HepG2 (cell line): ENCODE measurements at regions not wholly inside any gene's neighbourhood (a gene's known extent, or its start where the extent isn't known, plus 50 kb on each side); places are given as distances from the start of the nearest gene placed in this dataset.
A peak's percentile ranks its signal among the peaks of the same experiment; 100 is the strongest.

ENCODE experiments used
- ATAC-seq: fragments of 200-7000 bp; cut with Tn5 transposase; 3 replicates; pipeline ENCODE4 v1.9.1; 2020; ENCODE audit warnings: mild to moderate bottlenecking, moderate library complexity
- BruUV-seq: library from RNA; stranded (reverse); fragments of 400-500 nt; replicated peaks from 2 replicates; lab custom pipeline; 2021; lab: Mats Ljungman, UMichigan
- CTCF ChIA-PET: fragments of 300-600 bp; formaldehyde crosslinking; extraction: SDS; loops from one replicate; lab custom pipeline; 2021; ENCODE audit warnings: low total read pairs, inconsistent platforms, low intra/inter-chr PET ratio; lab: Yijun Ruan, JAX
- POLR2A ChIA-PET: fragments of 350-600 bp; sonication (Branson Sonifier 250); formaldehyde crosslinking; loops from one replicate; lab custom pipeline; 2020; ENCODE audit warnings: antibody characterized with exemption, inconsistent platforms; lab: Yijun Ruan, JAX
- DNase-seq: peaks from one replicate; pipeline ENCODE4 v3.0.0-alpha.2; 2015; ENCODE audit warnings: low spot score
- FAIRE-seq: peaks from 3 replicates; lab custom pipeline; 2011; peaks lifted over from hg19 to GRCh38; lab: Jason Lieb, UNC
- H2AFZ ChIP-seq: one replicate; pipeline ENCODE4 v1.6.1; 2011; ENCODE audit warnings: low read length, inconsistent platforms
- H3K27ac ChIP-seq: fragments of 300-600 bp; 3 replicates; pipeline ENCODE4 v1.8.0; 2011; ENCODE audit warnings: mixed run types, mild to moderate bottlenecking, mixed read lengths, low read length, inconsistent platforms; ENCODE audit not compliant: insufficient read depth; ENCODE audit errors: extremely low read length
- H3K27me3 ChIP-seq, 2 experiments: fragments of 200-600 bp in 1 of 2; 2 replicates in 1 of 2; 3 replicates in 1 of 2; pipeline versions ENCODE4 v1.6.0 to v1.8.0; 2011; ENCODE audit warnings: low read length in 2 of 2, mild to moderate bottlenecking in 2 of 2, moderate library complexity in 2 of 2, inconsistent platforms in 1 of 2; ENCODE audit not compliant: insufficient read depth in 2 of 2, control insufficient read depth in 1 of 2
- H3K36me3 ChIP-seq, 2 experiments: fragments of 200-600 bp in 1 of 2; replicated peaks in 1 of 2; 2 replicates in 1 of 2; 3 replicates in 1 of 2; pipeline versions ENCODE4 v1.5.1 to v1.8.0; 2011; ENCODE audit warnings: low read length in 2 of 2, inconsistent platforms in 1 of 2; ENCODE audit not compliant: insufficient read depth in 2 of 2, control insufficient read depth in 1 of 2
- H3K4me1 ChIP-seq: 2 replicates; pipeline ENCODE4 v1.5.1; 2012; ENCODE audit warnings: low read length, inconsistent platforms; ENCODE audit not compliant: insufficient read depth
- H3K4me2 ChIP-seq: 2 replicates; pipeline ENCODE4 v1.6.0; 2011; ENCODE audit warnings: low read depth, low read length, inconsistent platforms
- H3K4me3 ChIP-seq, 3 experiments: fragments of 200-600 bp in 1 of 3; sonication (generic), shearing (Covaris generic) in 1 of 3; replicated peaks in 1 of 3; 2 replicates each; pipeline ENCODE4 v1.5.1; 2011 to 2016; ENCODE audit warnings: low read length in 3 of 3, inconsistent platforms in 2 of 3, low read depth in 2 of 3, mild to moderate bottlenecking in 2 of 3, control low read depth in 1 of 3, mixed read lengths in 1 of 3; ENCODE audit not compliant: insufficient read depth in 1 of 3
- H3K79me2 ChIP-seq: one replicate; pipeline ENCODE4 v1.6.1; 2011; ENCODE audit warnings: low read length, inconsistent platforms; ENCODE audit not compliant: insufficient read depth
- H3K9ac ChIP-seq: 2 replicates; pipeline ENCODE4 v1.6.0; 2011; ENCODE audit warnings: mild to moderate bottlenecking, low read depth, low read length, inconsistent platforms; ENCODE audit not compliant: insufficient read depth
- H3K9me3 ChIP-seq: 2 replicates; pipeline ENCODE4 v1.5.1; 2012; ENCODE audit warnings: mild to moderate bottlenecking, low read length
- H4K20me1 ChIP-seq: 2 replicates; pipeline ENCODE4 v1.6.0; 2011; ENCODE audit warnings: inconsistent platforms, mild to moderate bottlenecking, low read length, moderate library complexity; ENCODE audit not compliant: insufficient read depth
- DMAP1 ChIP-seq: IDR thresholded peaks from 2 replicates; pipeline ENCODE4 v1.6.1; 2016
- GTF3A ChIP-seq: sonication (generic); formaldehyde crosslinking; conservative IDR thresholded peaks from 2 replicates; pipeline ENCODE4 v1.4.0; 2020; ENCODE audit warnings: mild to moderate bottlenecking, missing genetic modification reagents
- MAFF ChIP-seq: IDR thresholded peaks from 2 replicates; pipeline ENCODE4 v1.6.1; 2011; ENCODE audit warnings: low read depth, low read length, improper control_type of control experiment
- MAFK ChIP-seq, 2 experiments: IDR thresholded peaks in 1 of 2; conservative IDR thresholded peaks in 1 of 2; 2 replicates each; pipeline ENCODE4 v1.6.1; 2011; ENCODE audit warnings: improper control_type of control experiment in 2 of 2, low read length in 2 of 2
- MLLT10 ChIP-seq: sonication (generic); formaldehyde crosslinking; IDR thresholded peaks from 2 replicates; pipeline ENCODE4 v1.4.0; 2020; ENCODE audit warnings: missing genetic modification reagents
- MLXIP ChIP-seq: sonication (generic); formaldehyde crosslinking; IDR thresholded peaks from 2 replicates; pipeline ENCODE4 v1.9.0; 2021; ENCODE audit warnings: missing genetic modification reagents, borderline replicate concordance
- NFATC3 ChIP-seq: sonication (generic); formaldehyde crosslinking; IDR thresholded peaks from 2 replicates; pipeline ENCODE4 v1.5.1; 2020; ENCODE audit warnings: mild to moderate bottlenecking, missing genetic modification reagents
- RFXAP ChIP-seq: sonication (generic); formaldehyde crosslinking; IDR thresholded peaks from 2 replicates; pipeline ENCODE4 v1.4.0; 2020; ENCODE audit warnings: missing genetic modification reagents, borderline replicate concordance
- YEATS2 ChIP-seq: sonication (generic); formaldehyde crosslinking; IDR thresholded peaks from 2 replicates; pipeline ENCODE4 v1.4.0; 2020; ENCODE audit warnings: missing genetic modification reagents, borderline replicate concordance
- ZBTB49 ChIP-seq: sonication (generic); formaldehyde crosslinking; IDR thresholded peaks from 2 replicates; pipeline ENCODE4 v1.4.0; 2020; ENCODE audit warnings: missing genetic modification reagents, borderline replicate concordance
- ZNF292 ChIP-seq: sonication (generic); formaldehyde crosslinking; IDR thresholded peaks from 2 replicates; pipeline ENCODE4 v1.8.1; 2022; ENCODE audit warnings: mild to moderate bottlenecking, low read depth, missing genetic modification reagents, borderline replicate concordance
- ZNF296 ChIP-seq: sonication (generic); formaldehyde crosslinking; conservative IDR thresholded peaks from 2 replicates; pipeline ENCODE4 v1.5.0; 2020; ENCODE audit warnings: mild to moderate bottlenecking, missing genetic modification reagents
- WGBS: methylation state at CpG from one replicate; pipeline ENCODE4 v1.1.6; 2017; ENCODE audit warnings: low lambda C conversion rate; 5-methylcytosine and 5-hydroxymethylcytosine counted together
- in situ Hi-C: cut with HindIII; loops from 2 replicates; pipeline ENCODE4 v1.10.0; 2017; ENCODE audit warnings: low pct_unique_long_range_greater_than_20kb; ENCODE audit not compliant: extremely low pct_ligation_motif_present
- intact Hi-C: fragments of 100-400 bp; cut with micrococcal nuclease; formaldehyde crosslinking; loops from one replicate; pipeline ENCODE4 v1.10.0; 2022; ENCODE audit not compliant: unreplicated experiment

- H3K4me2 ChIP-seq: no peak overlapping the region
- FAIRE-seq: no peak
- no peak overlapping the region for H3K4me3 ChIP-seq
- no peaks in the 10 kb centered on the region for H3K4me1 ChIP-seq
- in situ Hi-C loops: no loop called here
- H2AFZ ChIP-seq: no peak overlapping the region
- intact Hi-C loops: no loop called here
- H3K27me3 ChIP-seq: no peaks in the 10 kb centered on the region
- CTCF ChIA-PET: no interaction called here
- H4K20me1 ChIP-seq: no peaks in the 10 kb centered on the region
- H3K36me3 ChIP-seq: no peaks in the 10 kb centered on the region
- POLR2A ChIA-PET: no interaction called here
- no peaks in the 10 kb centered on the region for H3K79me2 ChIP-seq
- no TSS peak for BruUV-seq
- no peak overlapping the region for H3K9ac ChIP-seq
- H3K9me3 ChIP-seq: no peaks in the 10 kb centered on the region
- no peak overlapping the region for H3K27ac ChIP-seq
- no peak for ATAC-seq
- TF ChIP-seq ZNF292 (CRISPR knock-in tag) (no peak), MLLT10 (CRISPR knock-in tag) (no peak), ZNF296 (CRISPR knock-in tag) (no peak), DMAP1 (CRISPR knock-in tag) (no peak), MLXIP (no peak), GTF3A (CRISPR knock-in tag) (no peak)
- DNase-seq: no peak
- WGBS: 6% methylated on average over 5 of the region's 5 CpGs
These were observed 254.8 kb downstream of the SATB2 start for GRCh38 chr2:199202964-199203363.

GRCh38 chr2:199201539-199201938 lies 256.2 kb downstream of the SATB2 start:
- in situ Hi-C loops: no loop called here
- Histone ChIP-seq H4K20me1 (no peaks in the 10 kb centered on the region), H3K27me3 (no peaks in the 10 kb centered on the region), H3K4me3 (no peak overlapping the region), H2AFZ (no peak overlapping the region), H3K27ac (no peak overlapping the region), H3K4me2 (no peak overlapping the region), H3K36me3 (no peaks in the 10 kb centered on the region), H3K9ac (no peak overlapping the region), H3K9me3 (no peaks in the 10 kb centered on the region), H3K4me1 (no peaks in the 10 kb centered on the region), H3K79me2 (no peaks in the 10 kb centered on the region)
- no TSS peak for BruUV-seq
- WGBS: 0% methylated on average over 1 of the region's 1 CpG
- intact Hi-C loops: no loop called here
- TF ChIP-seq YEATS2 (CRISPR knock-in tag): no peak
- no peak for TF ChIP-seq ZBTB49 (CRISPR knock-in tag)
- peak; percentile 50 to 75 for TF ChIP-seq MAFK (conservative IDR thresholded peaks at IDR 0.05 in 1 of 2, IDR thresholded peaks at IDR 0.05 in 1 of 2; ENCODE audit: low read length in 2 of 2)
- no peak for TF ChIP-seq RFXAP (CRISPR knock-in tag)
- no peak for TF ChIP-seq NFATC3 (CRISPR knock-in tag)
- peak; percentile 46; the same call in 1 of the 2 replicates for TF ChIP-seq MAFF
- POLR2A ChIA-PET: no interaction called here
- FAIRE-seq: no peak
- no peak for DNase-seq
- CTCF ChIA-PET: no interaction called here
- no peak for ATAC-seq
